T-helper 17 cell (primary cell): ENCODE measurements at regions not wholly inside any gene's neighbourhood (a gene's known extent, or its start where the extent isn't known, plus 50 kb on each side); places are given as distances from the start of the nearest gene placed in this dataset.

Source experiments
- ATAC-seq: fragments of 150-1000 bp; cut with Tn5 transposase; 2 replicates; pipeline ENCODE4 v1.10.0; 2021; ENCODE audit warnings: mild to moderate bottlenecking, moderate library complexity
- DNase-seq, 3 donors: peaks; one replicate each; pipeline versions ENCODE4 v3.0.0 to v3.0.0-alpha.2; 2020 to 2021
- H3K9me3 ChIP-seq: one replicate; pipeline ENCODE4 v1.7.0; 2013; ENCODE audit warnings: low read length, mild to moderate bottlenecking; ENCODE audit not compliant: control insufficient read depth, poor library complexity, severe bottlenecking
- H3K27ac Mint-ChIP-seq: one replicate; pipeline ENCODE4 v1.8.0; 2022; ENCODE audit warnings: mild to moderate bottlenecking, moderate library complexity, mixed read lengths
- H3K27me3 Mint-ChIP-seq: one replicate; pipeline ENCODE4 v1.8.0; 2022; ENCODE audit warnings: mixed read lengths
- H3K36me3 Mint-ChIP-seq: one replicate; pipeline ENCODE4 v1.8.0; 2022; ENCODE audit warnings: low read depth, mixed read lengths
- H3K4me1 Mint-ChIP-seq: one replicate; pipeline ENCODE4 v1.8.0; 2022; ENCODE audit warnings: mild to moderate bottlenecking, mixed read lengths
- H3K4me3 Mint-ChIP-seq: one replicate; pipeline ENCODE4 v1.8.0; 2022; ENCODE audit warnings: mild to moderate bottlenecking, moderate library complexity, mixed read lengths

- Mint-ChIP-seq H3K4me3 (no peak overlapping the region), H3K36me3 (no peaks in the 10 kb centered on the region), H3K27me3 (no peaks in the 10 kb centered on the region), H3K4me1 (no peaks in the 10 kb centered on the region), H3K27ac (no peak overlapping the region)
- no peaks in the 10 kb centered on the region for H3K9me3 ChIP-seq
- DNase-seq (no peak), ATAC-seq (no peak)
Observed at GRCh38 chr5:143515829-143516228, 112.3 kb upstream of the NR3C1 start.

- H3K4me3 Mint-ChIP-seq: no peak overlapping the region
- ATAC-seq: no peak
- H3K36me3 Mint-ChIP-seq: no peaks in the 10 kb centered on the region
- no peak for DNase-seq
- no peak overlapping the region for H3K27ac Mint-ChIP-seq
- no peaks in the 10 kb centered on the region for H3K9me3 ChIP-seq
- no peaks in the 10 kb centered on the region for H3K27me3 Mint-ChIP-seq
- H3K4me1 Mint-ChIP-seq: no peaks in the 10 kb centered on the region
Observed at GRCh38 chr5:143514616-143515335, 111.3 kb upstream of the NR3C1 start.

- H3K27me3 Mint-ChIP-seq: no peaks in the 10 kb centered on the region
- no peaks in the 10 kb centered on the region for H3K9me3 ChIP-seq
- H3K4me3 Mint-ChIP-seq: no peak overlapping the region
- ATAC-seq: no peak
- no peak overlapping the region for H3K27ac Mint-ChIP-seq
- no peak for DNase-seq
- H3K4me1 Mint-ChIP-seq: no peaks in the 10 kb centered on the region
- no peaks in the 10 kb centered on the region for H3K36me3 Mint-ChIP-seq
Observed at GRCh38 chr5:143513720-143514119, 110.2 kb upstream of the NR3C1 start.

GRCh38 chr5:143511736-143512135 lies 108.2 kb upstream of the NR3C1 start:
- H3K4me1 Mint-ChIP-seq: peaks cover 2% of the 10 kb centered on the region
- H3K27ac Mint-ChIP-seq: no peak overlapping the region

GRCh38 chr5:143509758-143510221 lies 106.3 kb upstream of the NR3C1 start:
- no peaks in the 10 kb centered on the region for H3K36me3 Mint-ChIP-seq
- H3K9me3 ChIP-seq: no peaks in the 10 kb centered on the region
- no peak overlapping the region for H3K27ac Mint-ChIP-seq
- DNase-seq: no peak
- H3K4me3 Mint-ChIP-seq: no peak overlapping the region
- H3K27me3 Mint-ChIP-seq: no peaks in the 10 kb centered on the region
- H3K4me1 Mint-ChIP-seq: peaks cover 2% of the 10 kb centered on the region
- ATAC-seq: no peak

More at GRCh38 chr5:143511736-143512135, 108.2 kb upstream of the NR3C1 start:
- no peaks in the 10 kb centered on the region for H3K9me3 ChIP-seq
- Mint-ChIP-seq H3K27me3 (no peaks in the 10 kb centered on the region), H3K36me3 (no peaks in the 10 kb centered on the region), H3K4me3 (no peak overlapping the region)
- DNase-seq: no peak
- ATAC-seq: no peak

GRCh38 chr5:143506836-143507552 lies 103.5 kb upstream of the NR3C1 start:
- no peak for ATAC-seq
- peaks cover 2% of the 10 kb centered on the region for H3K4me1 Mint-ChIP-seq
- no peak overlapping the region for H3K27ac Mint-ChIP-seq
- no peak for DNase-seq
- no peaks in the 10 kb centered on the region for H3K9me3 ChIP-seq
- H3K36me3 Mint-ChIP-seq: no peaks in the 10 kb centered on the region
- no peak overlapping the region for H3K4me3 Mint-ChIP-seq
- H3K27me3 Mint-ChIP-seq: no peaks in the 10 kb centered on the region

GRCh38 chr5:143505934-143506333 lies 102.4 kb upstream of the NR3C1 start:
- DNase-seq (no peak), ATAC-seq (no peak)
- Mint-ChIP-seq H3K27ac (no peak overlapping the region), H3K27me3 (no peaks in the 10 kb centered on the region), H3K4me3 (no peak overlapping the region), H3K4me1 (peaks cover 2% of the 10 kb centered on the region), H3K36me3 (no peaks in the 10 kb centered on the region)
- H3K9me3 ChIP-seq: no peaks in the 10 kb centered on the region

GRCh38 chr5:143505354-143505753 lies 101.9 kb upstream of the NR3C1 start:
- Mint-ChIP-seq H3K4me3 (no peak overlapping the region), H3K27me3 (no peaks in the 10 kb centered on the region)
- DNase-seq: no peak

GRCh38 chr5:143501310-143502044 lies 98.0 kb upstream of the NR3C1 start:
- Mint-ChIP-seq H3K27me3 (peaks cover 5% of the 10 kb centered on the region), H3K4me3 (no peak overlapping the region), H3K27ac (no peak overlapping the region), H3K4me1 (no peaks in the 10 kb centered on the region), H3K36me3 (no peaks in the 10 kb centered on the region)
- no peak for DNase-seq
- no peak for ATAC-seq
- H3K9me3 ChIP-seq: no peaks in the 10 kb centered on the region

More at GRCh38 chr5:143505354-143505753, 101.9 kb upstream of the NR3C1 start:
- H3K27ac Mint-ChIP-seq: no peak overlapping the region
- H3K9me3 ChIP-seq: no peaks in the 10 kb centered on the region
- no peak for ATAC-seq
- H3K4me1 Mint-ChIP-seq: peaks cover 2% of the 10 kb centered on the region
- no peaks in the 10 kb centered on the region for H3K36me3 Mint-ChIP-seq

- Mint-ChIP-seq H3K27me3 (peaks cover 5% of the 10 kb centered on the region), H3K36me3 (no peaks in the 10 kb centered on the region), H3K4me3 (no peak overlapping the region), H3K27ac (no peak overlapping the region), H3K4me1 (no peaks in the 10 kb centered on the region)
- DNase-seq: no peak
- H3K9me3 ChIP-seq: no peaks in the 10 kb centered on the region
- ATAC-seq: no peak
Observed at GRCh38 chr5:143499480-143500114, 96.1 kb upstream of the NR3C1 start.

- no peaks in the 10 kb centered on the region for H3K36me3 Mint-ChIP-seq
- H3K4me1 Mint-ChIP-seq: no peaks in the 10 kb centered on the region
- H3K4me3 Mint-ChIP-seq: peak overlapping the region; percentile 9
- H3K27ac Mint-ChIP-seq: no peak overlapping the region
- no peaks in the 10 kb centered on the region for H3K9me3 ChIP-seq
- ATAC-seq (no peak), DNase-seq (no peak)
- H3K27me3 Mint-ChIP-seq: peaks cover 5% of the 10 kb centered on the region
Observed at GRCh38 chr5:143498821-143499220, 95.3 kb upstream of the NR3C1 start.

- H3K9me3 ChIP-seq: no peaks in the 10 kb centered on the region
- ATAC-seq: no peak
- no peaks in the 10 kb centered on the region for H3K36me3 Mint-ChIP-seq
- H3K27ac Mint-ChIP-seq: no peak overlapping the region
- DNase-seq: no peak
- H3K4me1 Mint-ChIP-seq: no peaks in the 10 kb centered on the region
- no peak overlapping the region for H3K4me3 Mint-ChIP-seq
- H3K27me3 Mint-ChIP-seq: peaks cover 5% of the 10 kb centered on the region
Observed at GRCh38 chr5:143497749-143498148, 94.3 kb upstream of the NR3C1 start.

GRCh38 chr5:143496943-143497342 lies 93.5 kb upstream of the NR3C1 start:
- no peaks in the 10 kb centered on the region for H3K4me1 Mint-ChIP-seq
- H3K27ac Mint-ChIP-seq: no peak overlapping the region
- H3K4me3 Mint-ChIP-seq: no peak overlapping the region
- peaks cover 5% of the 10 kb centered on the region for H3K27me3 Mint-ChIP-seq
- no peaks in the 10 kb centered on the region for H3K9me3 ChIP-seq
- no peak for ATAC-seq
- DNase-seq: no peak
- no peaks in the 10 kb centered on the region for H3K36me3 Mint-ChIP-seq
